DND-41 (cell line): ENCODE measurements at regions not wholly inside any gene's neighbourhood (a gene's known extent, or its start where the extent isn't known, plus 50 kb on each side); places are given as distances from the start of the nearest gene placed in this dataset.

Source experiments
- ATAC-seq: fragments of 200-7000 bp; cut with Tn5 transposase; 3 replicates; pipeline ENCODE4 v1.9.1; 2021; ENCODE audit warnings: low read depth; ENCODE audit not compliant: insufficient read depth
- DNase-seq: peaks from one replicate; pipeline ENCODE4 v3.0.0-alpha.2; 2020
- H2AFZ ChIP-seq: 2 replicates; pipeline ENCODE4 v1.6.0; 2012; ENCODE audit warnings: low read depth, low read length
- H3K27ac ChIP-seq: 2 replicates; pipeline ENCODE4 v1.5.1; 2012; ENCODE audit warnings: low read length, inconsistent platforms
- H3K27me3 ChIP-seq: fragments of 200-600 bp; sonication (generic); 2 replicates; pipeline ENCODE4 v1.6.0; 2012; ENCODE audit warnings: low read length, mild to moderate bottlenecking, inconsistent platforms; ENCODE audit not compliant: insufficient read depth, poor library complexity
- H3K36me3 ChIP-seq: 2 replicates; pipeline ENCODE4 v1.5.1; 2012; ENCODE audit warnings: low read length, inconsistent platforms; ENCODE audit not compliant: insufficient read depth
- H3K4me1 ChIP-seq: 2 replicates; pipeline ENCODE4 v1.5.1; 2012; ENCODE audit warnings: mild to moderate bottlenecking, low read length; ENCODE audit not compliant: insufficient read depth
- H3K4me2 ChIP-seq: 2 replicates; pipeline ENCODE4 v1.6.0; 2012; ENCODE audit warnings: mild to moderate bottlenecking, moderate library complexity, low read length, inconsistent platforms; ENCODE audit not compliant: insufficient read depth
- H3K4me3 ChIP-seq, 2 experiments: fragments of 200-600 bp in 1 of 2; shearing (Covaris generic) in 1 of 2; 2 replicates each; pipeline ENCODE4 v1.5.1; 2012 to 2016; ENCODE audit warnings: inconsistent platforms in 2 of 2, low read length in 2 of 2, mild to moderate bottlenecking in 2 of 2, low read depth in 1 of 2, moderate library complexity in 1 of 2
- H3K79me2 ChIP-seq: 2 replicates; pipeline ENCODE4 v1.6.0; 2012; ENCODE audit warnings: low read length, inconsistent platforms; ENCODE audit not compliant: insufficient read depth
- H3K9ac ChIP-seq: 2 replicates; pipeline ENCODE4 v1.6.0; 2012; ENCODE audit warnings: low read depth, mild to moderate bottlenecking, inconsistent platforms, low read length, moderate library complexity
- H3K9me3 ChIP-seq: 2 replicates; pipeline ENCODE4 v1.5.1; 2012; ENCODE audit warnings: low read length, moderate library complexity, mild to moderate bottlenecking, inconsistent platforms; ENCODE audit not compliant: insufficient read depth, severe bottlenecking
- H4K20me1 ChIP-seq: 2 replicates; pipeline ENCODE4 v1.6.0; 2012; ENCODE audit warnings: low read length; ENCODE audit not compliant: insufficient read depth
- EZH2 ChIP-seq: IDR thresholded peaks from 3 replicates; pipeline ENCODE4 v1.6.1; 2012; ENCODE audit warnings: borderline replicate concordance, low read depth, mild to moderate bottlenecking, moderate library complexity, low read length, inconsistent platforms; ENCODE audit not compliant: severe bottlenecking
- TF ChIP-seq, protein P1 (sequence below): IDR thresholded peaks from 2 replicates; pipeline ENCODE4 v1.5.1; 2012; ENCODE audit warnings: borderline replicate concordance, low read length, moderate library complexity, mild to moderate bottlenecking; ENCODE audit not compliant: poor library complexity, severe bottlenecking; ENCODE audit errors: extremely low read depth

DNA sequence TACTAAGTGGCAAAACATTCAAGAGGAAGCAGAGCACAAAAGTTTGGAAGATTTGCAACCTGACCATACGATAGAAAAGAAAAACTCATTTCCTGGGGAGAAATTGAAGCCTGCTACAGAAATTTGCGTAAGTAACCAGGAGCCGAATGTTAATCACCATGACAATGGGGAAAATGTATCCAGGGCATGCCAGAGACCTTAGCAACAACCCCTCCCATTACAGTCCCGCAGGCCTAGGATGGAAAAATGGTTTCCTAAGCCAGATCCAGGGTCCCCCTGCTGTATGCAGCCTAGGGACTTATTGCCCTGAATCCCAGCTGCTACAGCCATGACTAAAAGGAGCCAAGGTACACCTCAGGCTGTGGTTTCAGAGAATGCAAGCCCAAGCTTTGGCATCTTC, 472.2 kb upstream of the KLHL4 start:
- ATAC-seq, result no peak
- H3K27me3 ChIP-seq, result no peaks in the 10 kb centered on the region

DNA sequence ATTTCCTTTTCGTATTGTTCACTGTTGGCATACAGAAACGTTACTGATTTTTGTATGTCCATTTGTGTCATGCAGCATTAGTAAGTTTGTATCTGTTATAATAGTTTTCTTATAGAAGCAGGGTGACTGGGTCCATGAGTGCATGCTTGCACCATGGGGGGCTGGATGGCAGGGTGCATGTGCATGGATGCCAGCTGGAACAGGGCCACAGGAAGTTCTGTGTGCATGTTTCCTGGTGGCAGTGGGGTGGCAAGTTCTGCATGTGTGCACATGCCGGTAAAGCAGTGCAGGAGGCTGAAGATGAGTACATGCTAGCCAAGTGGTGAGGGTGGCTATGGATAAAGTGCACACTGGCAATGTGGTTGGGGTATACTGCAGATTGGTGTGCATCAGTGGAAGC, 468.0 kb upstream of the KLHL4 start:
- no peak overlapping the region for H2AFZ ChIP-seq
- no peaks in the 10 kb centered on the region for H3K36me3 ChIP-seq
- H3K4me3 ChIP-seq, result no peak overlapping the region
- no peak for DNase-seq
- H3K9ac ChIP-seq, result no peak overlapping the region
- H3K4me1 ChIP-seq, result no peaks in the 10 kb centered on the region
- H3K9me3 ChIP-seq, result no peaks in the 10 kb centered on the region
- H3K27me3 ChIP-seq, result no peaks in the 10 kb centered on the region
- H3K79me2 ChIP-seq, result no peaks in the 10 kb centered on the region
- TF ChIP-seq, protein P1, sequence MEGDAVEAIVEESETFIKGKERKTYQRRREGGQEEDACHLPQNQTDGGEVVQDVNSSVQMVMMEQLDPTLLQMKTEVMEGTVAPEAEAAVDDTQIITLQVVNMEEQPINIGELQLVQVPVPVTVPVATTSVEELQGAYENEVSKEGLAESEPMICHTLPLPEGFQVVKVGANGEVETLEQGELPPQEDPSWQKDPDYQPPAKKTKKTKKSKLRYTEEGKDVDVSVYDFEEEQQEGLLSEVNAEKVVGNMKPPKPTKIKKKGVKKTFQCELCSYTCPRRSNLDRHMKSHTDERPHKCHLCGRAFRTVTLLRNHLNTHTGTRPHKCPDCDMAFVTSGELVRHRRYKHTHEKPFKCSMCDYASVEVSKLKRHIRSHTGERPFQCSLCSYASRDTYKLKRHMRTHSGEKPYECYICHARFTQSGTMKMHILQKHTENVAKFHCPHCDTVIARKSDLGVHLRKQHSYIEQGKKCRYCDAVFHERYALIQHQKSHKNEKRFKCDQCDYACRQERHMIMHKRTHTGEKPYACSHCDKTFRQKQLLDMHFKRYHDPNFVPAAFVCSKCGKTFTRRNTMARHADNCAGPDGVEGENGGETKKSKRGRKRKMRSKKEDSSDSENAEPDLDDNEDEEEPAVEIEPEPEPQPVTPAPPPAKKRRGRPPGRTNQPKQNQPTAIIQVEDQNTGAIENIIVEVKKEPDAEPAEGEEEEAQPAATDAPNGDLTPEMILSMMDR, result no peak
- TF ChIP-seq EZH2, result no peak
- H4K20me1 ChIP-seq, result no peaks in the 10 kb centered on the region
- ATAC-seq, result no peak
- no peak overlapping the region for H3K27ac ChIP-seq
- H3K4me2 ChIP-seq, result no peak overlapping the region

More for the DNA sequence above, 472.2 kb upstream of the KLHL4 start:
- no peak for DNase-seq
- no peaks in the 10 kb centered on the region for H3K36me3 ChIP-seq
- no peaks in the 10 kb centered on the region for H3K9me3 ChIP-seq
- H3K9ac ChIP-seq, result no peak overlapping the region
- TF ChIP-seq EZH2, result no peak
- TF ChIP-seq, protein P1, result no peak
- no peaks in the 10 kb centered on the region for H4K20me1 ChIP-seq
- no peak overlapping the region for H3K4me3 ChIP-seq
- no peak overlapping the region for H2AFZ ChIP-seq
- H3K27ac ChIP-seq, result no peak overlapping the region
- no peaks in the 10 kb centered on the region for H3K4me1 ChIP-seq
- H3K79me2 ChIP-seq, result no peaks in the 10 kb centered on the region
- no peak overlapping the region for H3K4me2 ChIP-seq

DNA sequence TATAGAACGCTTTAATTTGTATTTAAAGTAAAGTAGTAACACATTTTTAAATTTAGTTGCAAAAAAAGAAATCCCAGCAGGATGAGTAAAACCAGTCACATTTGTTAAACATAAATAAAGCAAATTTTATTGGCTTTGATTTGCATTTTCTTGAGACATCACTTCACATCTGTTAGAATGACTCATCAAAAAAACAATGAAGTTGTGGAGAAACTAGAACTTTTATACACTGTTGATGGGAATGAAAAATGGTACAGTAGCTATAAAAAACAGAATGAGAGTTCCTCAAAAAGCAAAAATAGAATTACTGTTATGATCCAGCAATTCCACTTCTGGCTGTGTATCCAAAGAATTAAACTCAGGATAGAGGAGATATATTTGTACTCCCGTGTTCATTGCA, 454.0 kb upstream of the KLHL4 start:
- Histone ChIP-seq H3K4me2 (no peak overlapping the region), H3K4me3 (no peak overlapping the region), H3K4me1 (no peaks in the 10 kb centered on the region), H3K9me3 (no peaks in the 10 kb centered on the region), H3K79me2 (no peaks in the 10 kb centered on the region), H3K9ac (no peak overlapping the region), H3K27ac (no peak overlapping the region), H3K36me3 (no peaks in the 10 kb centered on the region), H4K20me1 (no peaks in the 10 kb centered on the region), H3K27me3 (no peaks in the 10 kb centered on the region), H2AFZ (no peak overlapping the region)
- DNase-seq (no peak), ATAC-seq (no peak)
- TF ChIP-seq EZH2, result no peak
- TF ChIP-seq, protein P1, result no peak

DNA sequence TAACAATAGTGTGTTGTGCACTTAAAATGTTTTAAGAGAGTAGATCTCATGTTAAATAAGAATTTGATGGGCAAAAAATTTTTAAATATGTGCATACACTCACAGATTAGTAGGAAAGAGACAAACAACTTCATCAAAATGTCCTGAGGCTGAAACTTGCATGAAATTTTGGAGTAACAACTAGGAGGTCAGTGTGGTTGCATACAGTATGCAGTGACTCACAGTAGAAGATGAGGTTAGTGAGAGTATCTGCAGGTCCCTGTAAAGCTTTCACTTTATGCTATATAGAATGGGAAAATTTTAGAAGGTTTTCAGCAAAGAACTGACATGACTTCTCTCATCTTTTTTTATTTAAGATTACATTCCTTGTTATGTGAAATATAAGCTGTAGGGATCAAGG, 453.1 kb upstream of the KLHL4 start:
- no peak overlapping the region for H2AFZ ChIP-seq
- TF ChIP-seq EZH2, result no peak
- no peaks in the 10 kb centered on the region for H4K20me1 ChIP-seq
- DNase-seq (no peak), ATAC-seq (no peak)
- H3K9me3 ChIP-seq, result no peaks in the 10 kb centered on the region
- no peaks in the 10 kb centered on the region for H3K36me3 ChIP-seq
- H3K27ac ChIP-seq, result no peak overlapping the region
- H3K79me2 ChIP-seq, result no peaks in the 10 kb centered on the region
- no peaks in the 10 kb centered on the region for H3K4me1 ChIP-seq
- no peak overlapping the region for H3K4me3 ChIP-seq
- H3K9ac ChIP-seq, result no peak overlapping the region
- no peak overlapping the region for H3K4me2 ChIP-seq
- H3K27me3 ChIP-seq, result no peaks in the 10 kb centered on the region
